Testis (tissue), 2 donors: ENCODE measurements at regions not wholly inside any gene's neighbourhood (a gene's known extent, or its start where the extent isn't known, plus 50 kb on each side); places are given as distances from the start of the nearest gene placed in this dataset.

Experiments
- DNase-seq: peaks from one replicate; pipeline ENCODE4 v3.0.0-alpha.2; 2019
- H3K27ac ChIP-seq, 2 donors: fragments of 200-600 bp; sonication (generic); one replicate each; pipeline ENCODE4 v1.5.1; 2019
- H3K27me3 ChIP-seq: fragments of 200-600 bp; sonication (generic); one replicate; pipeline ENCODE4 v1.5.1; 2019
- H3K36me3 ChIP-seq: fragments of 200-600 bp; sonication (generic); one replicate; pipeline ENCODE4 v1.5.1; 2017; ENCODE audit warnings: low read depth; ENCODE audit errors: missing control alignments
- H3K4me1 ChIP-seq: fragments of 200-600 bp; sonication (generic); one replicate; pipeline ENCODE4 v1.5.1; 2019
- H3K4me3 ChIP-seq, 2 donors: fragments of 200-600 bp; sonication (generic); one replicate each; pipeline ENCODE4 v1.5.1; 2017 to 2019
- H3K9me3 ChIP-seq: fragments of 200-600 bp; sonication (generic); one replicate; pipeline ENCODE4 v1.5.1; 2017
- POLR2A ChIP-seq: fragments of 450-650 bp; IDR thresholded peaks from one replicate; pipeline ENCODE4 v1.6.1; 2017; ENCODE audit warnings: antibody characterized with exemption, mild to moderate bottlenecking, moderate library complexity
- WGBS, 2 donors: methylation state at CpG; one replicate each; pipeline ENCODE4 v1.1.5; 2018; 5-methylcytosine and 5-hydroxymethylcytosine counted together
- intact Hi-C: fragments of 100-400 bp; cut with DNase I; formaldehyde crosslinking; loops from one replicate; pipeline ENCODE4 v1.15.1; 2023; ENCODE audit warnings: low total_unique reads
- TF ChIP-seq, protein P1 (sequence below), 3 experiments: fragments of 450-650 bp in 2 of 3; fragments of 200-600 bp in 1 of 3; sonication (generic) in 1 of 3; IDR thresholded peaks; one replicate each; pipeline ENCODE4 v1.5.1; 2016 to 2019; ENCODE audit warnings: antibody characterized with exemption in 3 of 3, mild to moderate bottlenecking in 2 of 3, moderate library complexity in 1 of 3

DNA sequence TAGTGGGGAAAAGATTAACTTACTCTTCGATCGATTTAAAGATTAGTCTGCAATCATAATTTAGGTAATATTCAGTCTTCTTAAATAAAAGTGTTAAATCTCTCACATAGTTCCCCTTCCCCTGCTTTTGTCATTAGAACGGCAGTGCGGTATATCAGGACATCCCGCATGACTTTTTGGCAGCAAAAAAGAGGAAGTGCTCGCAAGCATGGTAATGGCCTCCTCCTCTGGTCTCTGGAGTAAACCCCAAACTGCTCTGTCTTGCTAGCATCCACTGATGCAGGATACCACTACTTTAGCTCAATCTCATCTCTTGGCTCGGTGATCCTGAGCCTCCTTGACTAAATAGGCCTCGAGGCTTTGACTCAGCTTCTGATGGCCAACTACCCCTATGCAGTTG lies 78.7 kb upstream of the VAV3 start:
- H3K4me3 ChIP-seq, result no peak overlapping the region
- H3K9me3 ChIP-seq, result no peaks in the 10 kb centered on the region
- no peaks in the 10 kb centered on the region for H3K36me3 ChIP-seq
- intact Hi-C loops, result no loop called here
- no peak overlapping the region for H3K27ac ChIP-seq
- H3K4me1 ChIP-seq, result no peaks in the 10 kb centered on the region
- no peak for DNase-seq
- H3K27me3 ChIP-seq, result no peaks in the 10 kb centered on the region
- no peak for TF ChIP-seq POLR2A
- TF ChIP-seq, protein P1, sequence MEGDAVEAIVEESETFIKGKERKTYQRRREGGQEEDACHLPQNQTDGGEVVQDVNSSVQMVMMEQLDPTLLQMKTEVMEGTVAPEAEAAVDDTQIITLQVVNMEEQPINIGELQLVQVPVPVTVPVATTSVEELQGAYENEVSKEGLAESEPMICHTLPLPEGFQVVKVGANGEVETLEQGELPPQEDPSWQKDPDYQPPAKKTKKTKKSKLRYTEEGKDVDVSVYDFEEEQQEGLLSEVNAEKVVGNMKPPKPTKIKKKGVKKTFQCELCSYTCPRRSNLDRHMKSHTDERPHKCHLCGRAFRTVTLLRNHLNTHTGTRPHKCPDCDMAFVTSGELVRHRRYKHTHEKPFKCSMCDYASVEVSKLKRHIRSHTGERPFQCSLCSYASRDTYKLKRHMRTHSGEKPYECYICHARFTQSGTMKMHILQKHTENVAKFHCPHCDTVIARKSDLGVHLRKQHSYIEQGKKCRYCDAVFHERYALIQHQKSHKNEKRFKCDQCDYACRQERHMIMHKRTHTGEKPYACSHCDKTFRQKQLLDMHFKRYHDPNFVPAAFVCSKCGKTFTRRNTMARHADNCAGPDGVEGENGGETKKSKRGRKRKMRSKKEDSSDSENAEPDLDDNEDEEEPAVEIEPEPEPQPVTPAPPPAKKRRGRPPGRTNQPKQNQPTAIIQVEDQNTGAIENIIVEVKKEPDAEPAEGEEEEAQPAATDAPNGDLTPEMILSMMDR (IDR thresholded peaks at IDR 0.05), result no peak
- 79 to 89% methylated on average over 8 of the region's 8 CpGs for WGBS, 2 donors

DNA sequence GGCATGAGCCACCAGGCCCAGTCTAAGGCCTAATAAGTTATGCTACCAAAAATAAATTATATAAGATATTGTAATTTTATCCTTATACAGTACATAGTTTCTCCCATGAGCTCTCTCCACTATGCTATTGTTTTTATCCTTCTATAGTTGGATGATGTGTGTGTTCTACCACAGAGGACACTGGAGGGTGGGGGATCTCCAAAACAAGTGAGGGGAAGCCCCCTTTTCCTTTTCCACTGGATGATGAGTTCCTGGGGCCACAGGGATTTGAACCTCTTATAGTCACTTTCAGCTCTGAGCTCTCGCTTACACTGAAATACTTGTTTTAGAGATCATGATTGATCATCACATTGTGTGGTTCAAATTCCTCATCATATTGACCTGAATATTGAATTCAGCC lies 77.6 kb upstream of the VAV3 start:
- no peaks in the 10 kb centered on the region for H3K36me3 ChIP-seq
- TF ChIP-seq, protein P1 (IDR thresholded peaks at IDR 0.05), result no peak
- TF ChIP-seq POLR2A, result no peak
- intact Hi-C loops, result no loop called here
- H3K4me1 ChIP-seq, result no peaks in the 10 kb centered on the region
- H3K27ac ChIP-seq, result no peak overlapping the region
- no peaks in the 10 kb centered on the region for H3K9me3 ChIP-seq
- H3K4me3 ChIP-seq, result no peak overlapping the region
- WGBS, 2 donors, result 93 to 94% methylated on average over 1 of the region's 1 CpG
- DNase-seq, result no peak
- no peaks in the 10 kb centered on the region for H3K27me3 ChIP-seq

DNA sequence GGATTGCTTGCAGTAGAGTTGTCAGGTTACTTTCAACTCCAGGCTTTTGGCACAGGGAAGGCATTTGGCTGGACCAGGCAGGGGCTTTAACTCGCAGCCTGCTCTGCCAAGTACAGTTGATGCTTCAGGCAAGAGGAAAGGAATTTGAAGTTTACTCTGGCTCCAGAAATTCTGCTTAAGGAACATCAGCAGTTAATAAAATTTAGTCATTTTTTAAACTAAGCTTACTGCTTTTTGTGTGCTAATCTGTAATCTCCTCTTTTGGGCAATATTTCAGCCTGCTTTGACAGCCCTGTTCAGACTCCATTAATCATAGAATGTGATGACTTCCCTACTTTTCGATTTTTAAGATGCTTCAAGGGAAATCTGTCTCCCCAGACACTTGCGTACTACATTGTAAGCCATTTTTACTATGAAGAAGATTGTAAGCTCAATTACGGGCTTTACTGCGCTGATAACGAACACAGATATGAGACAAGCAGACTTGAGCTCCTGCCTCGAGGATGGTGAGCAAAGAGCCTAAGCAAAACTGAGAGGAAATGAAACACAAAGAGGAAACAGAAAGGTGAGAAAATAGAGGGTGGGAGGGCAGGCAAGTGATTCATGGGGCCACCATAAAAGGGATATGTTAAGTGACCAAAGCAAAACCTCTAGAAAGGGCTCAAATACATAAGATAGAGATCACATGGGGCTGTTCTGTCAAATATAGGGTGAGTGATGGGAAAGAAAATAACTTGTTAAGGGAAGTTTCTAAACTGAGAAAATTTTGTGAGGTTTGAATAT lies 76.6 kb upstream of the VAV3 start:
- Histone ChIP-seq H3K27me3 (no peaks in the 10 kb centered on the region), H3K4me3 (no peak overlapping the region), H3K27ac (no peak overlapping the region), H3K4me1 (no peaks in the 10 kb centered on the region), H3K9me3 (no peaks in the 10 kb centered on the region), H3K36me3 (no peaks in the 10 kb centered on the region)
- WGBS, 2 donors, result 33 to 42% methylated on average over 7 of the region's 7 CpGs
- no peak for DNase-seq
- intact Hi-C loops, result no loop called here
- no peak for TF ChIP-seq POLR2A
- TF ChIP-seq, protein P1 (IDR thresholded peaks at IDR 0.05), result no peak

DNA sequence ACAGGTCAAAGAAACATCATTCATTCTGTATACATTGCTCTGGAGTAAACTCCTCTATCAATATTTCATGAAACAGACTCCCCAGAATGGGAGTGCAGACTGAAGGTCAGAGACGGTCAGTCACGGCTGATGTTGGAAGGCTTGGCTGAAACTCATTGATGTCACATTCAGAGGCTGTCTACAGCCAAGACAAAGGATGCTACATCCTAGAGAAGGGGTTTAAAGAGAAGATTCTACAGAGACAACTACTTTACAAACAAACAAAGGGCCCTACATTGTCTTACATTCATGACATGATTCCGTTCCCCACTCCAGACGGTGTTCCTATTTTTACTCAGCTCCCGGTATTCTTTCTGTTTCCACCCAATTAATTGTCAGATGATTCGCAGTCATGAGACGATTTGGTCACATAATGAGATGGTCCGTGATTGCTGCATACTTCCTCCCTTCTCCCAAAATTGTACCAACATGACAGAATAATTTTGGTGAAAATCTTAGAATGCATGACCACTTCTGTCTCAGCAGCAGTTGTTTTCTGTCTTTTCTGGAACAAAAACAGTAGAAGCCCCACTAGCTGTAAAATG lies 73.8 kb upstream of the VAV3 start:
- Histone ChIP-seq H3K4me3 (no peak overlapping the region), H3K27ac (no peak overlapping the region), H3K27me3 (no peaks in the 10 kb centered on the region), H3K9me3 (no peaks in the 10 kb centered on the region), H3K36me3 (no peaks in the 10 kb centered on the region), H3K4me1 (no peaks in the 10 kb centered on the region)
- DNase-seq, result no peak
- WGBS, 2 donors, result 89 to 91% methylated on average over 8 of the region's 8 CpGs
- intact Hi-C loops, result no loop called here
- no peak for TF ChIP-seq POLR2A
- TF ChIP-seq, protein P1 (IDR thresholded peaks at IDR 0.05), result no peak
